ENCODE measurements at regions not wholly inside any gene's neighbourhood (a gene's known extent, or its start where the extent isn't known, plus 50 kb on each side); places are given as distances from the start of the nearest gene placed in this dataset.

DNA sequence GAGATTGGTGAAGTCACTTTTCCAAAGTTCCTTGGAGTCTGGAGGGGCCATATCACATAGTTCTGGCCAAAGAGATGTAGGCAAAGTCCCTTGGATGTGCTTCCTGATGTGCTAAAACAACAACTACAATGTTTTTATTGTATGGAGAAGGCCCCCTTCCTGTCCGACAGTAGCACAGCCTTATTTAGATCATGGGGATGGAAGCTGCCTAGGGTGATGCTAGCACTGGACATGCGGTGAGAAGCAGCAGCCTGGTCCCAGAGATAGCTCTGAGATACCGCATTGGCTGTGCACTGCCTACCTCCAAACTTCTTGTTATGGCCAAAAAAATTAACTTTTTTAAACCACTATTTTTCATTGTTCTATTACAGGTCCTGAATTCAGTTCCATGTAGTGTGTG, 137.6 kb downstream of the AQP9 start:
- H3K9me3 Mint-ChIP-seq, result peaks cover 10% of the 10 kb centered on the region

DNA sequence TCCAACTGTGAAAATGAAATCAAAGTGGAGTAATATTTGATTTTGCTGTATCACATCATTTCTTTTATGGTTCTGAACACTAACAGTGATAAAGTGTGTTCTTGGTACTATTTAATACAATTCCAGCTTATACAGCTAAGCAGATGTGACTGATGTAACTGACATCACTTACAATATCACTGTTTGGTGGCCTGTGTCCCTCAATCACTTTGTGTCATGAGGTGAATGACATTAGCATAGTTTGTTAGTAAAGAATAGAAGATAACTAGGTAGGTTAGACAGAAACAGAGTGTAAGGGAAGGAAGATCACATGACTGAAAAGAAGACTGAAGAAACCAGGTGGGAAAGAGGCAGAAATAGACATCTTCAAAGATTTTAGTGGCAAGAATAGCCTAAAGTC, 138.7 kb downstream of the AQP9 start:
- Mint-ChIP-seq H3K27me3 (ENCODE audit: insufficient read depth) (no peaks in the 10 kb centered on the region), H3K4me1 (peaks cover 2% of the 10 kb centered on the region), H3K36me3 (ENCODE audit: low read depth) (no peaks in the 10 kb centered on the region), H3K4me3 (no peak overlapping the region), H3K9me3 (peaks cover 1% of the 10 kb centered on the region), H3K27ac (no peak overlapping the region)
- Histone ChIP-seq H3K4me3 (ENCODE audit: low read length) (no peak overlapping the region), H3K9ac (ENCODE audit: extremely low read depth, low read length, poor library complexity, severe bottlenecking) (no peak overlapping the region), H3K27ac (ENCODE audit: low read depth, low read length) (no peak overlapping the region), H3K9me3 (ENCODE audit: control insufficient read depth, low read length) (peaks cover 2% of the 10 kb centered on the region), H3K4me1 (ENCODE audit: control insufficient read depth, insufficient read depth, low read length) (no peaks in the 10 kb centered on the region), H3K27me3 (ENCODE audit: control insufficient read depth, insufficient read depth, low read length, poor library complexity, severe bottlenecking) (no peaks in the 10 kb centered on the region), H3K36me3 (ENCODE audit: control insufficient read depth, insufficient read depth, low read length) (no peaks in the 10 kb centered on the region)
- TF ChIP-seq, protein P1, sequence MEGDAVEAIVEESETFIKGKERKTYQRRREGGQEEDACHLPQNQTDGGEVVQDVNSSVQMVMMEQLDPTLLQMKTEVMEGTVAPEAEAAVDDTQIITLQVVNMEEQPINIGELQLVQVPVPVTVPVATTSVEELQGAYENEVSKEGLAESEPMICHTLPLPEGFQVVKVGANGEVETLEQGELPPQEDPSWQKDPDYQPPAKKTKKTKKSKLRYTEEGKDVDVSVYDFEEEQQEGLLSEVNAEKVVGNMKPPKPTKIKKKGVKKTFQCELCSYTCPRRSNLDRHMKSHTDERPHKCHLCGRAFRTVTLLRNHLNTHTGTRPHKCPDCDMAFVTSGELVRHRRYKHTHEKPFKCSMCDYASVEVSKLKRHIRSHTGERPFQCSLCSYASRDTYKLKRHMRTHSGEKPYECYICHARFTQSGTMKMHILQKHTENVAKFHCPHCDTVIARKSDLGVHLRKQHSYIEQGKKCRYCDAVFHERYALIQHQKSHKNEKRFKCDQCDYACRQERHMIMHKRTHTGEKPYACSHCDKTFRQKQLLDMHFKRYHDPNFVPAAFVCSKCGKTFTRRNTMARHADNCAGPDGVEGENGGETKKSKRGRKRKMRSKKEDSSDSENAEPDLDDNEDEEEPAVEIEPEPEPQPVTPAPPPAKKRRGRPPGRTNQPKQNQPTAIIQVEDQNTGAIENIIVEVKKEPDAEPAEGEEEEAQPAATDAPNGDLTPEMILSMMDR (conservative IDR thresholded peaks at IDR 0.05), result no peak
- no peak for DNase-seq

More for the DNA sequence above, 137.6 kb downstream of the AQP9 start:
- no peak for DNase-seq
- TF ChIP-seq, protein P1 (conservative IDR thresholded peaks at IDR 0.05), result no peak
- WGBS, 2 experiments (ENCODE audit: insufficient coverage in 1 of 2, insufficient read length in 1 of 2), result 91% methylated on average over 3 of the region's 3 CpGs; no CpG with 5 or more reads in 1 of the 2 experiments
- Histone ChIP-seq H3K9ac (ENCODE audit: extremely low read depth, low read length, poor library complexity, severe bottlenecking) (no peak overlapping the region), H3K27ac (ENCODE audit: low read depth, low read length) (no peak overlapping the region), H3K4me1 (ENCODE audit: control insufficient read depth, insufficient read depth, low read length) (no peaks in the 10 kb centered on the region), H3K36me3 (ENCODE audit: control insufficient read depth, insufficient read depth, low read length) (no peaks in the 10 kb centered on the region), H3K27me3 (ENCODE audit: control insufficient read depth, insufficient read depth, low read length, poor library complexity, severe bottlenecking) (no peaks in the 10 kb centered on the region), H3K9me3 (ENCODE audit: control insufficient read depth, low read length) (peaks cover 13% of the 10 kb centered on the region), H3K4me3 (ENCODE audit: low read length) (no peak overlapping the region)
- Mint-ChIP-seq H3K27ac (no peak overlapping the region), H3K4me1 (peaks cover 2% of the 10 kb centered on the region), H3K27me3 (ENCODE audit: insufficient read depth) (no peaks in the 10 kb centered on the region), H3K4me3 (no peak overlapping the region), H3K36me3 (ENCODE audit: low read depth) (no peaks in the 10 kb centered on the region)

DNA sequence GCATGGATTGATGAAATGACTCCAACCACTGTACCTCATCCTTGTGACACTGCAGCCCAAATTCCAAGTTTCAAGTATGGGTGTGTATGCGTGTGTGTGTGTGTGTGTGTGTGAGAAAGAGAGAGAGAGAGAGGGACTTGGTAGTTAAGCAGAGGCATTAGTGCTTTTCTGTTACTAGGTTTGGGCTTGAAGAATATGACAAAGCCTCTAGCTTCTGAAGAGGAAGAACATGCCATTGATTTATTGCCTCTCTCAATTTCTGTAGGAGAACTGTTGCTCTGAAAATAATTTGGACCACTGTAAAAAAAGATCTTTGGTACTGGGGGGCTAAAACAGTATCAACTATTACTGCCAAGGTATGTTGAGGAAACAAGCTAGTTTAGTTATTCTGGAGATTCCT, 139.2 kb downstream of the AQP9 start:
- H3K4me1 Mint-ChIP-seq, result peaks cover 4% of the 10 kb centered on the region
- no peaks in the 10 kb centered on the region for H3K27me3 Mint-ChIP-seq (ENCODE audit: insufficient read depth)
- H3K27me3 ChIP-seq (ENCODE audit: control insufficient read depth, insufficient read depth, low read length, poor library complexity, severe bottlenecking), result no peaks in the 10 kb centered on the region
- H3K36me3 Mint-ChIP-seq (ENCODE audit: low read depth), result no peaks in the 10 kb centered on the region
- H3K4me3 ChIP-seq (ENCODE audit: low read length), result no peak overlapping the region
- H3K4me3 Mint-ChIP-seq, result no peak overlapping the region
- DNase-seq, result no peak
- H3K9me3 Mint-ChIP-seq, result no peaks in the 10 kb centered on the region
- TF ChIP-seq, protein P1 (conservative IDR thresholded peaks at IDR 0.05), result no peak
- 79 to 80% methylated on average over 1 of the region's 1 CpG for WGBS, 2 experiments (ENCODE audit: insufficient coverage in 1 of 2, insufficient read length in 1 of 2)
- no peak overlapping the region for H3K9ac ChIP-seq (ENCODE audit: extremely low read depth, low read length, poor library complexity, severe bottlenecking)
- H3K9me3 ChIP-seq (ENCODE audit: control insufficient read depth, low read length), result no peaks in the 10 kb centered on the region
- H3K27ac Mint-ChIP-seq, result no peak overlapping the region
- H3K27ac ChIP-seq (ENCODE audit: low read depth, low read length), result no peak overlapping the region
- no peaks in the 10 kb centered on the region for H3K4me1 ChIP-seq (ENCODE audit: control insufficient read depth, insufficient read depth, low read length)
- no peaks in the 10 kb centered on the region for H3K36me3 ChIP-seq (ENCODE audit: control insufficient read depth, insufficient read depth, low read length)

All from endodermal cell (in vitro differentiated cells).